H9 (cell line): ENCODE measurements at regions not wholly inside any gene's neighbourhood (a gene's known extent, or its start where the extent isn't known, plus 50 kb on each side); places are given as distances from the start of the nearest gene placed in this dataset.

ENCODE experiments used
- DNase-seq: peaks from one replicate; pipeline ENCODE4 v3.0.0-alpha.2; 2017
- H2AFZ ChIP-seq: one replicate; pipeline ENCODE4 v1.6.1; 2013; ENCODE audit warnings: mild to moderate bottlenecking, low read length, control low read depth, moderate library complexity
- H2AK5ac ChIP-seq: 2 replicates; pipeline ENCODE4 v1.6.1; 2013; ENCODE audit warnings: low read length, control low read depth, mixed read lengths; ENCODE audit not compliant: insufficient read length
- H2BK120ac ChIP-seq: one replicate; pipeline ENCODE4 v1.6.1; 2013; ENCODE audit warnings: low read depth, mild to moderate bottlenecking, low read length, control low read depth, inconsistent platforms; ENCODE audit not compliant: poor library complexity, severe bottlenecking
- H2BK12ac ChIP-seq: 2 replicates; pipeline ENCODE4 v1.6.1; 2013; ENCODE audit warnings: low read length, control low read depth, mixed read lengths, low read depth; ENCODE audit not compliant: insufficient read length
- H2BK15ac ChIP-seq: 2 replicates; pipeline ENCODE4 v1.6.1; 2013; ENCODE audit warnings: low read depth, low read length, control low read depth
- H2BK20ac ChIP-seq: one replicate; pipeline ENCODE4 v1.6.1; 2013; ENCODE audit warnings: low read depth, mild to moderate bottlenecking, low read length, control low read depth, inconsistent platforms; ENCODE audit not compliant: poor library complexity, severe bottlenecking
- H2BK5ac ChIP-seq: 2 replicates; pipeline ENCODE4 v1.6.1; 2013; ENCODE audit warnings: low read length, control low read depth, mixed read lengths; ENCODE audit not compliant: insufficient read length
- H3K14ac ChIP-seq: 2 replicates; pipeline ENCODE4 v1.6.1; 2013; ENCODE audit warnings: low read length, control low read depth; ENCODE audit not compliant: insufficient read depth
- H3K18ac ChIP-seq: 2 replicates; pipeline ENCODE4 v1.6.1; 2013; ENCODE audit warnings: low read depth, mild to moderate bottlenecking, mixed read lengths, low read length, control low read depth; ENCODE audit not compliant: insufficient read length
- H3K23ac ChIP-seq: 2 replicates; pipeline ENCODE4 v1.6.1; 2013; ENCODE audit warnings: low read length, control low read depth, mixed read lengths, low read depth; ENCODE audit not compliant: insufficient read length
- H3K23me2 ChIP-seq: 2 replicates; pipeline ENCODE4 v1.6.1; 2013; ENCODE audit warnings: low read depth, mild to moderate bottlenecking, mixed read lengths, low read length, control low read depth; ENCODE audit not compliant: insufficient read length, poor library complexity, severe bottlenecking
- H3K27ac ChIP-seq: 2 replicates; pipeline ENCODE4 v1.5.1; 2013; ENCODE audit warnings: low read length, control low read depth, mixed read lengths, low read depth; ENCODE audit not compliant: insufficient read length
- H3K27me3 ChIP-seq: 2 replicates; pipeline ENCODE4 v1.6.1; 2013; ENCODE audit warnings: low read length, control low read depth, inconsistent platforms; ENCODE audit not compliant: insufficient read depth
- H3K4ac ChIP-seq: 2 replicates; pipeline ENCODE4 v1.6.1; 2013; ENCODE audit warnings: low read depth, mild to moderate bottlenecking, control low read depth, inconsistent platforms, low read length, moderate library complexity
- H3K4me1 ChIP-seq: 2 replicates; pipeline ENCODE4 v1.6.1; 2013; ENCODE audit warnings: low read length, control low read depth, inconsistent platforms; ENCODE audit not compliant: insufficient read depth
- H3K4me2 ChIP-seq: 2 replicates; pipeline ENCODE4 v1.6.1; 2013; ENCODE audit warnings: low read length, control low read depth, mixed read lengths; ENCODE audit not compliant: insufficient read length, insufficient read depth
- H3K56ac ChIP-seq: 2 replicates; pipeline ENCODE4 v1.6.1; 2013; ENCODE audit warnings: low read depth, mild to moderate bottlenecking, mixed read lengths, low read length, control low read depth; ENCODE audit not compliant: insufficient read length
- H3K79me1 ChIP-seq: 2 replicates; pipeline ENCODE4 v1.6.1; 2013; ENCODE audit warnings: low read depth, mild to moderate bottlenecking, moderate library complexity, low read length, control low read depth, inconsistent platforms; ENCODE audit not compliant: insufficient read depth, poor library complexity, severe bottlenecking
- H3K79me2 ChIP-seq: 2 replicates; pipeline ENCODE4 v1.6.1; 2013; ENCODE audit warnings: low read length, control low read depth, inconsistent platforms; ENCODE audit not compliant: insufficient read depth
- H3K9ac ChIP-seq: 2 replicates; pipeline ENCODE4 v1.6.1; 2013; ENCODE audit warnings: low read length, control low read depth, mixed read lengths; ENCODE audit not compliant: insufficient read length; ENCODE audit errors: extremely low read depth
- H3K9me3 ChIP-seq: one replicate; pipeline ENCODE4 v1.6.1; 2013; ENCODE audit warnings: low read depth, low read length, inconsistent platforms; ENCODE audit not compliant: control insufficient read depth
- H3T11ph ChIP-seq: one replicate; pipeline ENCODE4 v1.6.1; 2013; ENCODE audit warnings: mild to moderate bottlenecking, low read length, control low read depth, inconsistent platforms
- H4K20me1 ChIP-seq: one replicate; pipeline ENCODE4 v1.6.1; 2013; ENCODE audit not compliant: control insufficient read depth, insufficient read length, insufficient read depth
- H4K5ac ChIP-seq: 2 replicates; pipeline ENCODE4 v1.6.1; 2013; ENCODE audit warnings: low read depth, mild to moderate bottlenecking, mixed read lengths, low read length, control low read depth; ENCODE audit not compliant: insufficient read length
- H4K8ac ChIP-seq: replicated peaks from 2 replicates; pipeline ENCODE4 v1.6.1; 2013; ENCODE audit warnings: low read length, control low read depth, mixed read lengths, low read depth; ENCODE audit not compliant: insufficient read length
- H4K91ac ChIP-seq: 2 replicates; pipeline ENCODE4 v1.6.1; 2013; ENCODE audit warnings: low read depth, mild to moderate bottlenecking, moderate library complexity, mixed read lengths, low read length, control low read depth; ENCODE audit not compliant: insufficient read length
- H3K27ac Mint-ChIP-seq, 3 experiments: 2 replicates in 2 of 3; 3 replicates in 1 of 3; pipeline ENCODE4 v1.8.0; 2020 to 2021; ENCODE audit warnings: mixed read lengths in 3 of 3, mild to moderate bottlenecking in 1 of 3, moderate library complexity in 1 of 3
- H3K27me3 Mint-ChIP-seq: 2 replicates; pipeline ENCODE4 v1.8.0; 2021; ENCODE audit warnings: low read depth, mild to moderate bottlenecking, moderate library complexity, mixed read lengths
- H3K36me3 Mint-ChIP-seq, 3 experiments: 2 replicates in 2 of 3; 3 replicates in 1 of 3; pipeline ENCODE4 v1.8.0; 2020 to 2021; ENCODE audit warnings: low read depth in 3 of 3, mixed read lengths in 3 of 3; ENCODE audit not compliant: insufficient read depth in 1 of 3
- H3K4me1 Mint-ChIP-seq, 2 experiments: 2 replicates each; pipeline ENCODE4 v1.8.0; 2020; ENCODE audit warnings: mixed read lengths in 2 of 2
- H3K4me3 Mint-ChIP-seq, 2 experiments: 2 replicates in 1 of 2; 3 replicates in 1 of 2; pipeline ENCODE4 v1.8.0; 2020 to 2021; ENCODE audit warnings: mild to moderate bottlenecking in 2 of 2, mixed read lengths in 2 of 2, moderate library complexity in 1 of 2
- H3K9me3 Mint-ChIP-seq, 2 experiments: 2 replicates in 1 of 2; 3 replicates in 1 of 2; pipeline ENCODE4 v1.8.0; 2020; ENCODE audit warnings: mild to moderate bottlenecking in 2 of 2, mixed read lengths in 2 of 2, moderate library complexity in 1 of 2
- CTCF ChIP-seq: fragments of 200-600 bp; sonication (generic); conservative IDR thresholded peaks from 3 replicates; pipeline ENCODE4 v1.8.0; 2021; ENCODE audit warnings: antibody characterized with exemption, mild to moderate bottlenecking
- WGBS: extraction: QIAGEN DNeasy Blood & Tissue Kit; methylation state at CpG from one replicate; pipeline ENCODE4 v1.1.7; 2013; ENCODE audit warnings: missing lambda C conversion rate, low lambda C conversion rate, mixed read lengths; ENCODE audit not compliant: insufficient read length; ENCODE audit errors: extremely low coverage; 5-methylcytosine and 5-hydroxymethylcytosine counted together

GRCh38 chr1:98027103-98027705, 106.4 kb upstream of the DPYD start:
- Histone ChIP-seq H3K9ac (no peak overlapping the region), H4K8ac (no peak overlapping the region), H2BK12ac (no peak overlapping the region), H4K91ac (no peak overlapping the region), H2BK120ac (no peak overlapping the region), H3K4ac (no peak overlapping the region), H3K79me1 (no peaks in the 10 kb centered on the region), H3K27me3 (no peaks in the 10 kb centered on the region), H2BK5ac (no peak overlapping the region), H3K18ac (no peak overlapping the region), H2AK5ac (no peak overlapping the region), H3K27ac (no peak overlapping the region), H2BK15ac (no peak overlapping the region), H3K4me1 (no peaks in the 10 kb centered on the region), H3K9me3 (no peaks in the 10 kb centered on the region), H2AFZ (no peak overlapping the region), H3K23ac (no peak overlapping the region), H3K14ac (no peak overlapping the region), H2BK20ac (no peak overlapping the region), H3K23me2 (no peaks in the 10 kb centered on the region), H3K56ac (no peak overlapping the region), H3K79me2 (no peaks in the 10 kb centered on the region), H4K5ac (no peak overlapping the region), H3K4me2 (no peak overlapping the region), H3T11ph (no peak overlapping the region), H4K20me1 (no peaks in the 10 kb centered on the region)
- H3K4me1 Mint-ChIP-seq = no peaks in the 10 kb centered on the region
- no peaks in the 10 kb centered on the region for H3K27me3 Mint-ChIP-seq
- no peaks in the 10 kb centered on the region for H3K36me3 Mint-ChIP-seq
- TF ChIP-seq CTCF = no peak
- WGBS = no CpG with 5 or more reads among the region's 2 CpGs
- H3K27ac Mint-ChIP-seq = no peak overlapping the region
- H3K9me3 Mint-ChIP-seq = no peaks in the 10 kb centered on the region
- no peak overlapping the region for H3K4me3 Mint-ChIP-seq
- DNase-seq = no peak
